ENCODE measurements at regions not wholly inside any gene's neighbourhood (a gene's known extent, or its start where the extent isn't known, plus 50 kb on each side); places are given as distances from the start of the nearest gene placed in this dataset.

DNA sequence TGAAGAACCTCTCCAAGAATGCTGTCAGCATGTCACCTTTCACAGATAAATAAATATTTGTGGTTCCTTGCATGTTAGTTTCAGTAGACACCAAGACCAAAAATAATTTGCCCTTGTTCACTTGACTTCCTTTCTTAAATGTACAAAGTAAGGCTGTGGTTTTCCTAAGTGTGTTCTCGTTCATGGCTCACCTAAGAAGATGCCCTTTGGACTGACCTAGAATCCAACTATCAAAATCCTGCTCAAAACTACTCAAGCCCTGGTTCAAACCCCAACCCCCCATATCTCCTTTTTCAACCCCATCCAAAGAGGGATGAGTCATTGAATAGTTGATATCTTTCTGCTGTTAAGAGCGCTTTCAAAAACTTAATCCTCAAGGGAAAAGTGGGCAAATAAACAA lies 247.8 kb upstream of the ZNF507 start:
- DNase-seq (ENCODE audit: low spot score): no peak
- H3K27me3 ChIP-seq (ENCODE audit: control insufficient read depth in 4 of 4, insufficient read depth in 4 of 4, low read length in 3 of 4): no peaks in the 10 kb centered on the region
- H3K9me3 ChIP-seq (ENCODE audit: control insufficient read depth in 4 of 4, low read length in 3 of 4): peaks cover 0 to 2% (median 0%) of the 10 kb centered on the region in 4 donors
- no peaks in the 10 kb centered on the region for H3K36me3 ChIP-seq (ENCODE audit: control insufficient read depth in 4 of 4, insufficient read depth in 3 of 4, low read depth in 1 of 4, low read length in 3 of 4)
- TF ChIP-seq NR2F2 (IDR thresholded peaks at IDR 0.05) (no peak), HNF4G (IDR thresholded peaks at IDR 0.05) (no peak), FOXA2 (IDR thresholded peaks at IDR 0.05) (no peak), FOXA1 (IDR thresholded peaks at IDR 0.05) (no peak), RXRA (IDR thresholded peaks at IDR 0.05) (no peak), SP1 (IDR thresholded peaks at IDR 0.05) (no peak), YY1 (IDR thresholded peaks at IDR 0.05) (no peak), TAF1 (conservative IDR thresholded peaks at IDR 0.05) (no peak), EGR1 (IDR thresholded peaks at IDR 0.05; ENCODE audit: low read depth in 2 of 2) (no peak)
- TF ChIP-seq, protein P1, sequence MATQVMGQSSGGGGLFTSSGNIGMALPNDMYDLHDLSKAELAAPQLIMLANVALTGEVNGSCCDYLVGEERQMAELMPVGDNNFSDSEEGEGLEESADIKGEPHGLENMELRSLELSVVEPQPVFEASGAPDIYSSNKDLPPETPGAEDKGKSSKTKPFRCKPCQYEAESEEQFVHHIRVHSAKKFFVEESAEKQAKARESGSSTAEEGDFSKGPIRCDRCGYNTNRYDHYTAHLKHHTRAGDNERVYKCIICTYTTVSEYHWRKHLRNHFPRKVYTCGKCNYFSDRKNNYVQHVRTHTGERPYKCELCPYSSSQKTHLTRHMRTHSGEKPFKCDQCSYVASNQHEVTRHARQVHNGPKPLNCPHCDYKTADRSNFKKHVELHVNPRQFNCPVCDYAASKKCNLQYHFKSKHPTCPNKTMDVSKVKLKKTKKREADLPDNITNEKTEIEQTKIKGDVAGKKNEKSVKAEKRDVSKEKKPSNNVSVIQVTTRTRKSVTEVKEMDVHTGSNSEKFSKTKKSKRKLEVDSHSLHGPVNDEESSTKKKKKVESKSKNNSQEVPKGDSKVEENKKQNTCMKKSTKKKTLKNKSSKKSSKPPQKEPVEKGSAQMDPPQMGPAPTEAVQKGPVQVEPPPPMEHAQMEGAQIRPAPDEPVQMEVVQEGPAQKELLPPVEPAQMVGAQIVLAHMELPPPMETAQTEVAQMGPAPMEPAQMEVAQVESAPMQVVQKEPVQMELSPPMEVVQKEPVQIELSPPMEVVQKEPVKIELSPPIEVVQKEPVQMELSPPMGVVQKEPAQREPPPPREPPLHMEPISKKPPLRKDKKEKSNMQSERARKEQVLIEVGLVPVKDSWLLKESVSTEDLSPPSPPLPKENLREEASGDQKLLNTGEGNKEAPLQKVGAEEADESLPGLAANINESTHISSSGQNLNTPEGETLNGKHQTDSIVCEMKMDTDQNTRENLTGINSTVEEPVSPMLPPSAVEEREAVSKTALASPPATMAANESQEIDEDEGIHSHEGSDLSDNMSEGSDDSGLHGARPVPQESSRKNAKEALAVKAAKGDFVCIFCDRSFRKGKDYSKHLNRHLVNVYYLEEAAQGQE (IDR thresholded peaks at IDR 0.05): no peak
- TF ChIP-seq, protein P2, sequence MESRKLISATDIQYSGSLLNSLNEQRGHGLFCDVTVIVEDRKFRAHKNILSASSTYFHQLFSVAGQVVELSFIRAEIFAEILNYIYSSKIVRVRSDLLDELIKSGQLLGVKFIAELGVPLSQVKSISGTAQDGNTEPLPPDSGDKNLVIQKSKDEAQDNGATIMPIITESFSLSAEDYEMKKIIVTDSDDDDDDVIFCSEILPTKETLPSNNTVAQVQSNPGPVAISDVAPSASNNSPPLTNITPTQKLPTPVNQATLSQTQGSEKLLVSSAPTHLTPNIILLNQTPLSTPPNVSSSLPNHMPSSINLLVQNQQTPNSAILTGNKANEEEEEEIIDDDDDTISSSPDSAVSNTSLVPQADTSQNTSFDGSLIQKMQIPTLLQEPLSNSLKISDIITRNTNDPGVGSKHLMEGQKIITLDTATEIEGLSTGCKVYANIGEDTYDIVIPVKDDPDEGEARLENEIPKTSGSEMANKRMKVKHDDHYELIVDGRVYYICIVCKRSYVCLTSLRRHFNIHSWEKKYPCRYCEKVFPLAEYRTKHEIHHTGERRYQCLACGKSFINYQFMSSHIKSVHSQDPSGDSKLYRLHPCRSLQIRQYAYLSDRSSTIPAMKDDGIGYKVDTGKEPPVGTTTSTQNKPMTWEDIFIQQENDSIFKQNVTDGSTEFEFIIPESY (IDR thresholded peaks at IDR 0.05): no peak
- TF ChIP-seq, protein P3, sequence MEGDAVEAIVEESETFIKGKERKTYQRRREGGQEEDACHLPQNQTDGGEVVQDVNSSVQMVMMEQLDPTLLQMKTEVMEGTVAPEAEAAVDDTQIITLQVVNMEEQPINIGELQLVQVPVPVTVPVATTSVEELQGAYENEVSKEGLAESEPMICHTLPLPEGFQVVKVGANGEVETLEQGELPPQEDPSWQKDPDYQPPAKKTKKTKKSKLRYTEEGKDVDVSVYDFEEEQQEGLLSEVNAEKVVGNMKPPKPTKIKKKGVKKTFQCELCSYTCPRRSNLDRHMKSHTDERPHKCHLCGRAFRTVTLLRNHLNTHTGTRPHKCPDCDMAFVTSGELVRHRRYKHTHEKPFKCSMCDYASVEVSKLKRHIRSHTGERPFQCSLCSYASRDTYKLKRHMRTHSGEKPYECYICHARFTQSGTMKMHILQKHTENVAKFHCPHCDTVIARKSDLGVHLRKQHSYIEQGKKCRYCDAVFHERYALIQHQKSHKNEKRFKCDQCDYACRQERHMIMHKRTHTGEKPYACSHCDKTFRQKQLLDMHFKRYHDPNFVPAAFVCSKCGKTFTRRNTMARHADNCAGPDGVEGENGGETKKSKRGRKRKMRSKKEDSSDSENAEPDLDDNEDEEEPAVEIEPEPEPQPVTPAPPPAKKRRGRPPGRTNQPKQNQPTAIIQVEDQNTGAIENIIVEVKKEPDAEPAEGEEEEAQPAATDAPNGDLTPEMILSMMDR (IDR thresholded peaks at IDR 0.05; ENCODE audit: low read depth, low read length, missing input control): no peak
- TF ChIP-seq, protein P4, sequence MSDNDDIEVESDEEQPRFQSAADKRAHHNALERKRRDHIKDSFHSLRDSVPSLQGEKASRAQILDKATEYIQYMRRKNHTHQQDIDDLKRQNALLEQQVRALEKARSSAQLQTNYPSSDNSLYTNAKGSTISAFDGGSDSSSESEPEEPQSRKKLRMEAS (IDR thresholded peaks at IDR 0.05): no peak
- TF ChIP-seq, protein P5, sequence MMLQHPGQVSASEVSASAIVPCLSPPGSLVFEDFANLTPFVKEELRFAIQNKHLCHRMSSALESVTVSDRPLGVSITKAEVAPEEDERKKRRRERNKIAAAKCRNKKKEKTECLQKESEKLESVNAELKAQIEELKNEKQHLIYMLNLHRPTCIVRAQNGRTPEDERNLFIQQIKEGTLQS (IDR thresholded peaks at IDR 0.05): no peak
- H3K4me3 ChIP-seq (ENCODE audit: low read depth in 1 of 3, low read length in 3 of 3): no peak overlapping the region
- WGBS: 62% methylated on average over 2 of the region's 2 CpGs
- no peak overlapping the region for H3K27ac ChIP-seq (ENCODE audit: low read depth in 1 of 2, low read length in 2 of 2)
- H3K9ac ChIP-seq (ENCODE audit: low read depth in 1 of 2, low read length in 2 of 2): no peak overlapping the region
- H3K4me1 ChIP-seq (ENCODE audit: control insufficient read depth in 4 of 4, insufficient read depth in 4 of 4, low read length in 3 of 4): no peaks in the 10 kb centered on the region

DNA sequence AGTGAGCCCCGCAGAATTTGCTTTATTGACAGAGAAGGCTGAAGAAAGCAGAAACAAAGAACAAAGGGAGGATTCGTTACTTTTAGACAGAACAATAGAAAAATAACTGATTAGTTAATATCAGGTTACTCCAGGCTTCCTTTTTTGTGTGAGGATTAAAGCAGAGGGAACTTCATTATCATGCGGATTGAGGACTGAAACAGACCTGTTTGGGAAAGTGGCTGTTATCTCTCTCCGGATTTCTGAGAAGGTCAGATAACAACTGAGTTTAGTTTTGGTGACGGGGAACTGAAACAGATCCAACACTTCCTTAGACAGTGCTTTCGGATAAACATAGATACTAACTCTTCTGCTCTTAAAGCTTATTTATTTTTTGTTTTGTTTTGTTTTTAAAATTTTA lies 246.4 kb upstream of the ZNF507 start:
- no peaks in the 10 kb centered on the region for H3K4me1 ChIP-seq (ENCODE audit: control insufficient read depth in 4 of 4, insufficient read depth in 4 of 4, low read length in 3 of 4)
- no peak overlapping the region for H3K9ac ChIP-seq (ENCODE audit: low read depth in 1 of 2, low read length in 2 of 2)
- H3K4me3 ChIP-seq (ENCODE audit: low read depth in 1 of 3, low read length in 3 of 3): no peak overlapping the region
- 24% methylated on average over 6 of the region's 6 CpGs for WGBS
- no peaks in the 10 kb centered on the region for H3K27me3 ChIP-seq (ENCODE audit: control insufficient read depth in 4 of 4, insufficient read depth in 4 of 4, low read length in 3 of 4)
- DNase-seq (ENCODE audit: low spot score): no peak
- no peaks in the 10 kb centered on the region for H3K36me3 ChIP-seq (ENCODE audit: control insufficient read depth in 4 of 4, insufficient read depth in 3 of 4, low read depth in 1 of 4, low read length in 3 of 4)
- H3K27ac ChIP-seq (ENCODE audit: low read depth in 1 of 2, low read length in 2 of 2): no peak overlapping the region
- peaks cover 0 to 2% (median 0%) of the 10 kb centered on the region in 4 donors for H3K9me3 ChIP-seq (ENCODE audit: control insufficient read depth in 4 of 4, low read length in 3 of 4)
- TF ChIP-seq FOXA2 (IDR thresholded peaks at IDR 0.05): no peak
